GM23338 (cell line): ENCODE measurements at regions not wholly inside any gene's neighbourhood (a gene's known extent, or its start where the extent isn't known, plus 50 kb on each side); places are given as distances from the start of the nearest gene placed in this dataset.

Experiments
- ATAC-seq: fragments of 200-7000 bp; cut with Tn5 transposase; 3 replicates; pipeline ENCODE4 v1.9.1; 2020
- DNase-seq: peaks from one replicate; pipeline ENCODE4 v3.0.0-alpha.2; 2015; ENCODE audit warnings: low spot score
- H2AFZ ChIP-seq: fragments of 200-600 bp; sonication (generic); 2 replicates; pipeline ENCODE4 v1.8.0; 2016; ENCODE audit warnings: antibody characterized with exemption, mild to moderate bottlenecking, moderate library complexity
- H3F3A ChIP-seq: fragments of 200-600 bp; sonication (generic); replicated peaks from 2 replicates; pipeline ENCODE4 v1.8.0; 2017; ENCODE audit warnings: antibody characterized with exemption, mixed run types, low read depth
- H3K27ac ChIP-seq: fragments of 200-600 bp; sonication (generic); 2 replicates; pipeline ENCODE4 v1.6.1; 2016; ENCODE audit warnings: low read depth
- H3K27me3 ChIP-seq: fragments of 200-600 bp; sonication (generic); 2 replicates; pipeline ENCODE4 v1.8.0; 2016; ENCODE audit warnings: mild to moderate bottlenecking, mixed run types, moderate library complexity; ENCODE audit not compliant: insufficient read depth
- H3K36me3 ChIP-seq: fragments of 200-600 bp; sonication (generic); 2 replicates; pipeline ENCODE4 v1.8.0; 2016; ENCODE audit warnings: mild to moderate bottlenecking; ENCODE audit not compliant: insufficient read depth
- H3K4me1 ChIP-seq: fragments of 200-600 bp; sonication (generic); 2 replicates; pipeline ENCODE4 v1.8.0; 2016; ENCODE audit warnings: mild to moderate bottlenecking, moderate library complexity; ENCODE audit not compliant: insufficient read depth
- H3K4me2 ChIP-seq: fragments of 200-600 bp; sonication (generic); 2 replicates; pipeline ENCODE4 v1.7.1; 2017; ENCODE audit warnings: mixed run types
- H3K4me3 ChIP-seq: fragments of 200-600 bp; sonication (generic); 2 replicates; pipeline ENCODE4 v1.6.1; 2016; ENCODE audit warnings: mixed run types
- H3K79me2 ChIP-seq: fragments of 200-600 bp; sonication (generic); replicated peaks from 2 replicates; pipeline ENCODE4 v1.8.0; 2017; ENCODE audit warnings: mild to moderate bottlenecking; ENCODE audit not compliant: insufficient read depth
- H3K9me2 ChIP-seq: fragments of 200-600 bp; sonication (generic); 2 replicates; pipeline ENCODE4 v1.8.0; 2017; ENCODE audit not compliant: insufficient read depth
- H4K20me1 ChIP-seq: fragments of 200-600 bp; sonication (generic); replicated peaks from 2 replicates; pipeline ENCODE4 v1.8.0; 2017; ENCODE audit warnings: mild to moderate bottlenecking; ENCODE audit not compliant: insufficient read depth
- H3K27ac Mint-ChIP-seq: 2 replicates; pipeline ENCODE4 v1.8.0; 2020; ENCODE audit warnings: inconsistent platforms, mild to moderate bottlenecking, moderate library complexity, mixed read lengths
- H3K27me3 Mint-ChIP-seq: 3 replicates; pipeline ENCODE4 v1.8.0; 2022; ENCODE audit warnings: low read depth, mild to moderate bottlenecking, moderate library complexity, mixed read lengths, inconsistent platforms; ENCODE audit not compliant: insufficient read depth, poor library complexity
- H3K36me3 Mint-ChIP-seq: 3 replicates; pipeline ENCODE4 v1.8.0; 2021; ENCODE audit warnings: low read depth, mild to moderate bottlenecking, inconsistent platforms, moderate library complexity, mixed read lengths
- H3K4me1 Mint-ChIP-seq: 3 replicates; pipeline ENCODE4 v1.8.0; 2020; ENCODE audit warnings: mild to moderate bottlenecking, inconsistent platforms, mixed read lengths
- H3K4me3 Mint-ChIP-seq: 3 replicates; pipeline ENCODE4 v1.8.0; 2021; ENCODE audit warnings: moderate library complexity, mild to moderate bottlenecking, inconsistent platforms, mixed read lengths
- H3K9me3 Mint-ChIP-seq: 3 replicates; pipeline ENCODE4 v1.8.0; 2020; ENCODE audit warnings: moderate library complexity, mild to moderate bottlenecking, inconsistent platforms, mixed read lengths
- CREB1 ChIP-seq: fragments of 250-450 bp; sonication (Bioruptor Pico); IDR thresholded peaks from 2 replicates; pipeline ENCODE4 v1.5.0; 2020; ENCODE audit warnings: low read depth, mild to moderate bottlenecking, moderate library complexity
- EZH2 ChIP-seq: fragments of 200-600 bp; sonication (generic); IDR thresholded peaks from one replicate; pipeline ENCODE4 v1.8.0; 2017; ENCODE audit warnings: antibody characterized with exemption, mild to moderate bottlenecking, low read depth; ENCODE audit not compliant: unreplicated experiment
- EZH2phosphoT487 ChIP-seq: fragments of 200-600 bp; sonication (generic); IDR thresholded peaks from one replicate; pipeline ENCODE4 v1.8.1; 2018; ENCODE audit warnings: antibody characterized with exemption; ENCODE audit not compliant: unreplicated experiment
- JUNB ChIP-seq: IDR thresholded peaks from one replicate; pipeline ENCODE4 v1.6.1; 2016; ENCODE audit warnings: antibody characterized with exemption; ENCODE audit not compliant: unreplicated experiment
- NANOG ChIP-seq: IDR thresholded peaks from 2 replicates; pipeline ENCODE4 v1.6.1; 2016; ENCODE audit warnings: antibody characterized with exemption, borderline replicate concordance
- ZNF331 ChIP-seq: fragments of 250-450 bp; sonication (Bioruptor Pico); IDR thresholded peaks from 2 replicates; pipeline ENCODE4 v1.5.0; 2020; ENCODE audit warnings: low read depth, mild to moderate bottlenecking, moderate library complexity
- TF ChIP-seq, protein P1 (sequence below): IDR thresholded peaks from 2 replicates; pipeline ENCODE4 v1.6.1; 2016; ENCODE audit warnings: antibody characterized with exemption
- TF ChIP-seq, protein P2 (sequence below), 2 experiments: fragments of 200-600 bp in 1 of 2; sonication (generic) in 1 of 2; conservative IDR thresholded peaks; 2 replicates each; pipeline versions ENCODE4 v1.5.1 to v1.6.1; 2016 to 2017; ENCODE audit warnings: antibody characterized with exemption in 2 of 2, low read depth in 2 of 2, mild to moderate bottlenecking in 2 of 2, moderate library complexity in 1 of 2
- TF ChIP-seq, protein P3 (sequence below): fragments of 250-450 bp; sonication (Bioruptor Pico); IDR thresholded peaks from 2 replicates; pipeline ENCODE4 v1.5.0; 2020; ENCODE audit warnings: mild to moderate bottlenecking, moderate library complexity

- no peak for TF ChIP-seq EZH2
- TF ChIP-seq NANOG, result no peak
- TF ChIP-seq EZH2phosphoT487, result no peak
These were observed 242.0 kb downstream of the PTGER3 start (continued) for GRCh38 chr1:70805641-70806040.

GRCh38 chr1:70807088-70807664 is 240.4 kb downstream of the PTGER3 start:
- no peak overlapping the region for H3K4me2 ChIP-seq
- no peaks in the 10 kb centered on the region for H3K27me3 ChIP-seq
- TF ChIP-seq EZH2, result no peak
- TF ChIP-seq, protein P1, sequence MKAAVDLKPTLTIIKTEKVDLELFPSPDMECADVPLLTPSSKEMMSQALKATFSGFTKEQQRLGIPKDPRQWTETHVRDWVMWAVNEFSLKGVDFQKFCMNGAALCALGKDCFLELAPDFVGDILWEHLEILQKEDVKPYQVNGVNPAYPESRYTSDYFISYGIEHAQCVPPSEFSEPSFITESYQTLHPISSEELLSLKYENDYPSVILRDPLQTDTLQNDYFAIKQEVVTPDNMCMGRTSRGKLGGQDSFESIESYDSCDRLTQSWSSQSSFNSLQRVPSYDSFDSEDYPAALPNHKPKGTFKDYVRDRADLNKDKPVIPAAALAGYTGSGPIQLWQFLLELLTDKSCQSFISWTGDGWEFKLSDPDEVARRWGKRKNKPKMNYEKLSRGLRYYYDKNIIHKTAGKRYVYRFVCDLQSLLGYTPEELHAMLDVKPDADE, result no peak
- no peak for TF ChIP-seq ZNF331
- no peak for TF ChIP-seq JUNB
- TF ChIP-seq CREB1 (CRISPR knock-in tag), result no peak
- TF ChIP-seq, protein P2, sequence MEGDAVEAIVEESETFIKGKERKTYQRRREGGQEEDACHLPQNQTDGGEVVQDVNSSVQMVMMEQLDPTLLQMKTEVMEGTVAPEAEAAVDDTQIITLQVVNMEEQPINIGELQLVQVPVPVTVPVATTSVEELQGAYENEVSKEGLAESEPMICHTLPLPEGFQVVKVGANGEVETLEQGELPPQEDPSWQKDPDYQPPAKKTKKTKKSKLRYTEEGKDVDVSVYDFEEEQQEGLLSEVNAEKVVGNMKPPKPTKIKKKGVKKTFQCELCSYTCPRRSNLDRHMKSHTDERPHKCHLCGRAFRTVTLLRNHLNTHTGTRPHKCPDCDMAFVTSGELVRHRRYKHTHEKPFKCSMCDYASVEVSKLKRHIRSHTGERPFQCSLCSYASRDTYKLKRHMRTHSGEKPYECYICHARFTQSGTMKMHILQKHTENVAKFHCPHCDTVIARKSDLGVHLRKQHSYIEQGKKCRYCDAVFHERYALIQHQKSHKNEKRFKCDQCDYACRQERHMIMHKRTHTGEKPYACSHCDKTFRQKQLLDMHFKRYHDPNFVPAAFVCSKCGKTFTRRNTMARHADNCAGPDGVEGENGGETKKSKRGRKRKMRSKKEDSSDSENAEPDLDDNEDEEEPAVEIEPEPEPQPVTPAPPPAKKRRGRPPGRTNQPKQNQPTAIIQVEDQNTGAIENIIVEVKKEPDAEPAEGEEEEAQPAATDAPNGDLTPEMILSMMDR (conservative IDR thresholded peaks at IDR 0.05; ENCODE audit: low read depth in 2 of 2), result no peak
- TF ChIP-seq, protein P3, sequence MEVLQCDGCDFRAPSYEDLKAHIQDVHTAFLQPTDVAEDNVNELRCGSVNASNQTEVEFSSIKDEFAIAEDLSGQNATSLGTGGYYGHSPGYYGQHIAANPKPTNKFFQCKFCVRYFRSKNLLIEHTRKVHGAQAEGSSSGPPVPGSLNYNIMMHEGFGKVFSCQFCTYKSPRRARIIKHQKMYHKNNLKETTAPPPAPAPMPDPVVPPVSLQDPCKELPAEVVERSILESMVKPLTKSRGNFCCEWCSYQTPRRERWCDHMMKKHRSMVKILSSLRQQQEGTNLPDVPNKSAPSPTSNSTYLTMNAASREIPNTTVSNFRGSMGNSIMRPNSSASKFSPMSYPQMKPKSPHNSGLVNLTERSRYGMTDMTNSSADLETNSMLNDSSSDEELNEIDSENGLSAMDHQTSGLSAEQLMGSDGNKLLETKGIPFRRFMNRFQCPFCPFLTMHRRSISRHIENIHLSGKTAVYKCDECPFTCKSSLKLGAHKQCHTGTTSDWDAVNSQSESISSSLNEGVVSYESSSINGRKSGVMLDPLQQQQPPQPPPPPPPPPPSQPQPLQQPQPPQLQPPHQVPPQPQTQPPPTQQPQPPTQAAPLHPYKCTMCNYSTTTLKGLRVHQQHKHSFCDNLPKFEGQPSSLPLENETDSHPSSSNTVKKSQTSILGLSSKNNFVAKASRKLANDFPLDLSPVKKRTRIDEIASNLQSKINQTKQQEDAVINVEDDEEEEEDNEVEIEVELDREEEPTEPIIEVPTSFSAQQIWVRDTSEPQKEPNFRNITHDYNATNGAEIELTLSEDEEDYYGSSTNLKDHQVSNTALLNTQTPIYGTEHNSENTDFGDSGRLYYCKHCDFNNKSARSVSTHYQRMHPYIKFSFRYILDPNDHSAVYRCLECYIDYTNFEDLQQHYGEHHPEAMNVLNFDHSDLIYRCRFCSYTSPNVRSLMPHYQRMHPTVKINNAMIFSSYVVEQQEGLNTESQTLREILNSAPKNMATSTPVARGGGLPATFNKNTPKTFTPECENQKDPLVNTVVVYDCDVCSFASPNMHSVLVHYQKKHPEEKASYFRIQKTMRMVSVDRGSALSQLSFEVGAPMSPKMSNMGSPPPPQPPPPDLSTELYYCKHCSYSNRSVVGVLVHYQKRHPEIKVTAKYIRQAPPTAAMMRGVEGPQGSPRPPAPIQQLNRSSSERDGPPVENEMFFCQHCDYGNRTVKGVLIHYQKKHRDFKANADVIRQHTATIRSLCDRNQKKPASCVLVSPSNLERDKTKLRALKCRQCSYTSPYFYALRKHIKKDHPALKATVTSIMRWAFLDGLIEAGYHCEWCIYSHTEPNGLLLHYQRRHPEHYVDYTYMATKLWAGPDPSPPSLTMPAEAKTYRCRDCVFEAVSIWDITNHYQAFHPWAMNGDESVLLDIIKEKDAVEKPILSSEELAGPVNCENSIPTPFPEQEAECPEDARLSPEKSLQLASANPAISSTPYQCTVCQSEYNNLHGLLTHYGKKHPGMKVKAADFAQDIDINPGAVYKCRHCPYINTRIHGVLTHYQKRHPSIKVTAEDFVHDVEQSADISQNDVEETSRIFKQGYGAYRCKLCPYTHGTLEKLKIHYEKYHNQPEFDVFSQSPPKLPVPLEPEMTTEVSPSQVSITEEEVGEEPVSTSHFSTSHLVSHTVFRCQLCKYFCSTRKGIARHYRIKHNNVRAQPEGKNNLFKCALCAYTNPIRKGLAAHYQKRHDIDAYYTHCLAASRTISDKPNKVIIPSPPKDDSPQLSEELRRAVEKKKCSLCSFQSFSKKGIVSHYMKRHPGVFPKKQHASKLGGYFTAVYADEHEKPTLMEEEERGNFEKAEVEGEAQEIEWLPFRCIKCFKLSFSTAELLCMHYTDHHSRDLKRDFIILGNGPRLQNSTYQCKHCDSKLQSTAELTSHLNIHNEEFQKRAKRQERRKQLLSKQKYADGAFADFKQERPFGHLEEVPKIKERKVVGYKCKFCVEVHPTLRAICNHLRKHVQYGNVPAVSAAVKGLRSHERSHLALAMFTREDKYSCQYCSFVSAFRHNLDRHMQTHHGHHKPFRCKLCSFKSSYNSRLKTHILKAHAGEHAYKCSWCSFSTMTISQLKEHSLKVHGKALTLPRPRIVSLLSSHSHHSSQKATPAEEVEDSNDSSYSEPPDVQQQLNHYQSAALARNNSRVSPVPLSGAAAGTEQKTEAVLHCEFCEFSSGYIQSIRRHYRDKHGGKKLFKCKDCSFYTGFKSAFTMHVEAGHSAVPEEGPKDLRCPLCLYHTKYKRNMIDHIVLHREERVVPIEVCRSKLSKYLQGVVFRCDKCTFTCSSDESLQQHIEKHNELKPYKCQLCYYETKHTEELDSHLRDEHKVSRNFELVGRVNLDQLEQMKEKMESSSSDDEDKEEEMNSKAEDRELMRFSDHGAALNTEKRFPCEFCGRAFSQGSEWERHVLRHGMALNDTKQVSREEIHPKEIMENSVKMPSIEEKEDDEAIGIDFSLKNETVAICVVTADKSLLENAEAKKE (CRISPR knock-in tag), result no peak
- H3K4me3 Mint-ChIP-seq, result no peak overlapping the region
- H3K79me2 ChIP-seq, result no peaks in the 10 kb centered on the region
- H3K4me1 Mint-ChIP-seq, result no peaks in the 10 kb centered on the region
- ATAC-seq (no peak), DNase-seq (no peak)
- no peaks in the 10 kb centered on the region for H3K9me2 ChIP-seq
- no peak overlapping the region for H3K27ac ChIP-seq
- peaks cover 2% of the 10 kb centered on the region for H3K27me3 Mint-ChIP-seq
- no peaks in the 10 kb centered on the region for H3K4me1 ChIP-seq
- no peaks in the 10 kb centered on the region; the same call in 1 of the 2 replicates for H4K20me1 ChIP-seq
- H3F3A ChIP-seq, result no peaks in the 10 kb centered on the region
- H2AFZ ChIP-seq, result no peak overlapping the region
- no peak overlapping the region for H3K4me3 ChIP-seq
- no peak overlapping the region for H3K27ac Mint-ChIP-seq
- H3K36me3 Mint-ChIP-seq, result 0 out of 3 replicates have a peak, but pooled peaks cover 3% of the 10 kb centered on the region
- no peaks in the 10 kb centered on the region for H3K36me3 ChIP-seq
- H3K9me3 Mint-ChIP-seq, result peaks cover 21% of the 10 kb centered on the region
